Hepatocyte (in vitro differentiated cells): ENCODE measurements at regions not wholly inside any gene's neighbourhood (a gene's known extent, or its start where the extent isn't known, plus 50 kb on each side); places are given as distances from the start of the nearest gene placed in this dataset.

ENCODE experiments used
- DNase-seq: peaks from one replicate; pipeline ENCODE4 v3.0.0-alpha.2; 2016; ENCODE audit warnings: low spot score
- H2AFZ ChIP-seq: fragments of 200-600 bp; sonication (generic); 2 replicates; pipeline ENCODE4 v1.6.0; 2016; ENCODE audit warnings: antibody characterized with exemption, mild to moderate bottlenecking
- H3K27ac ChIP-seq: fragments of 200-600 bp; sonication (generic); 2 replicates; pipeline ENCODE4 v1.5.1; 2016; ENCODE audit warnings: mild to moderate bottlenecking
- H3K27me3 ChIP-seq: fragments of 200-600 bp; sonication (generic); 2 replicates; pipeline ENCODE4 v1.6.1; 2016
- H3K36me3 ChIP-seq: fragments of 200-600 bp; sonication (generic); replicated peaks from 2 replicates; pipeline ENCODE4 v1.5.1; 2016; ENCODE audit warnings: low read depth; ENCODE audit not compliant: insufficient read depth
- H3K4me1 ChIP-seq: fragments of 200-600 bp; sonication (generic); 2 replicates; pipeline ENCODE4 v1.5.1; 2016; ENCODE audit warnings: mild to moderate bottlenecking, moderate library complexity; ENCODE audit not compliant: insufficient read depth
- H3K4me2 ChIP-seq: fragments of 200-600 bp; sonication (generic); 2 replicates; pipeline ENCODE4 v1.6.0; 2016
- H3K4me3 ChIP-seq: fragments of 200-600 bp; sonication (generic); 2 replicates; pipeline ENCODE4 v1.5.1; 2016; ENCODE audit warnings: mild to moderate bottlenecking
- H3K79me2 ChIP-seq: fragments of 200-600 bp; sonication (generic); 2 replicates; pipeline ENCODE4 v1.6.0; 2017; ENCODE audit warnings: mild to moderate bottlenecking
- H3K9me2 ChIP-seq: fragments of 200-600 bp; sonication (generic); replicated peaks from 2 replicates; pipeline ENCODE4 v1.6.0; 2017; ENCODE audit warnings: mild to moderate bottlenecking; ENCODE audit not compliant: insufficient read depth
- H3K9me3 ChIP-seq: fragments of 200-600 bp; sonication (generic); 2 replicates; pipeline ENCODE4 v1.5.1; 2016; ENCODE audit warnings: low read depth, mild to moderate bottlenecking
- H4K20me1 ChIP-seq: fragments of 200-600 bp; sonication (generic); 2 replicates; pipeline ENCODE4 v1.6.0; 2016; ENCODE audit warnings: mild to moderate bottlenecking; ENCODE audit not compliant: insufficient read depth, poor library complexity, severe bottlenecking
- EZH2 ChIP-seq: fragments of 200-600 bp; sonication (generic); IDR thresholded peaks from 2 replicates; pipeline ENCODE4 v1.6.1; 2016; ENCODE audit warnings: antibody characterized with exemption, mild to moderate bottlenecking, borderline replicate concordance
- EZH2phosphoT487 ChIP-seq: fragments of 200-600 bp; sonication (generic); IDR thresholded peaks from one replicate; pipeline ENCODE4 v1.6.1; 2018; ENCODE audit warnings: antibody characterized with exemption, mild to moderate bottlenecking, low read depth, moderate library complexity; ENCODE audit not compliant: unreplicated experiment, severe bottlenecking
- WGBS: methylation state at CpG from one replicate; pipeline ENCODE4 v1.1.6; 2016; ENCODE audit warnings: low lambda C conversion rate; ENCODE audit errors: missing lambda C conversion rate; 5-methylcytosine and 5-hydroxymethylcytosine counted together
- TF ChIP-seq, protein P1 (sequence below): fragments of 200-600 bp; sonication (generic); IDR thresholded peaks from 2 replicates; pipeline ENCODE4 v1.5.1; 2016; ENCODE audit warnings: antibody characterized with exemption, mild to moderate bottlenecking; ENCODE audit not compliant: poor library complexity

DNA sequence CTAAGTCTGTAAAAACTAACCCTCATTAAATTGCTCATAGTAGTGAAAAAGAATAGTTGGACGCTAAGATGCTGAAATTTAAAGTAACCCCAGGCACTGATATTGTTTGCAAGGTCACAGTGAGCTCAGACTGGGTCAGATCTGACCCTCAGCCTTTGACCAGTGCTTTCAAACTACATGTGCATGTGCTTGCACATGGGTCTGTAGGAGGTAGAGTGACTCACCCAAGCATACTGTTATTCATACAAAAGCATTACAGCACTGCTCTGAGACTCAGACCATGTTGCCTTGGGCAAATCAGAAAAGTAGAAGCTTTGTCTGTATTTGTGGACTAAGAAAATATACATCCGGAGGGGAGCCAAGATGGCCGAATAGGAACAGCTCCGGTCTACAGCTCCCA, 326.4 kb upstream of the MARCKS start:
- Histone ChIP-seq H3K4me3 (no peak overlapping the region), H3K27ac (no peak overlapping the region), H3K4me1 (no peaks in the 10 kb centered on the region), H3K4me2 (no peak overlapping the region), H3K27me3 (no peaks in the 10 kb centered on the region), H3K9me3 (no peaks in the 10 kb centered on the region), H2AFZ (no peak overlapping the region), H4K20me1 (no peaks in the 10 kb centered on the region), H3K79me2 (no peaks in the 10 kb centered on the region), H3K9me2 (no peaks in the 10 kb centered on the region), H3K36me3 (no peaks in the 10 kb centered on the region)
- no peak for TF ChIP-seq EZH2phosphoT487
- no peak for TF ChIP-seq EZH2
- TF ChIP-seq, protein P1, sequence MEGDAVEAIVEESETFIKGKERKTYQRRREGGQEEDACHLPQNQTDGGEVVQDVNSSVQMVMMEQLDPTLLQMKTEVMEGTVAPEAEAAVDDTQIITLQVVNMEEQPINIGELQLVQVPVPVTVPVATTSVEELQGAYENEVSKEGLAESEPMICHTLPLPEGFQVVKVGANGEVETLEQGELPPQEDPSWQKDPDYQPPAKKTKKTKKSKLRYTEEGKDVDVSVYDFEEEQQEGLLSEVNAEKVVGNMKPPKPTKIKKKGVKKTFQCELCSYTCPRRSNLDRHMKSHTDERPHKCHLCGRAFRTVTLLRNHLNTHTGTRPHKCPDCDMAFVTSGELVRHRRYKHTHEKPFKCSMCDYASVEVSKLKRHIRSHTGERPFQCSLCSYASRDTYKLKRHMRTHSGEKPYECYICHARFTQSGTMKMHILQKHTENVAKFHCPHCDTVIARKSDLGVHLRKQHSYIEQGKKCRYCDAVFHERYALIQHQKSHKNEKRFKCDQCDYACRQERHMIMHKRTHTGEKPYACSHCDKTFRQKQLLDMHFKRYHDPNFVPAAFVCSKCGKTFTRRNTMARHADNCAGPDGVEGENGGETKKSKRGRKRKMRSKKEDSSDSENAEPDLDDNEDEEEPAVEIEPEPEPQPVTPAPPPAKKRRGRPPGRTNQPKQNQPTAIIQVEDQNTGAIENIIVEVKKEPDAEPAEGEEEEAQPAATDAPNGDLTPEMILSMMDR: no peak
- peak; percentile 6 for DNase-seq
- WGBS: 90% methylated on average over 4 of the region's 4 CpGs

DNA sequence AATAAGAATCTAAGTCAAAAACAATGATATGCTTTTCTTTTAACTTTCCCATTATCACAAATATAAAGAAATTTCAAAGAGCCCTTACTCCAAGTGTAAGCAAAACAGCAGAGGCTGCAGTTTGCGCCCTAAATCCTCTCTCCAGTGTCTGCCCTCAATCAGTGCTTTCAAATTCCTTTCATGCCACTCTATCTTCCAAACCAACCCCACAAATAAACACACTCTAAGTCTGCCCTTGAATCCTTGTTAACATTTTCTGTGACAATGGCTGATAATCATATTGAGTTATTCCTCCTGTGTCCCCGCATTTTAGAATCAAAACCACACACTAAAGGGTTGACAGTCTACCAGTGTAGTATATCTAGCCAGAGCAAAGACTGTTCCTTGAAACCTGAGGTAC, 317.9 kb upstream of the MARCKS start:
- no peaks in the 10 kb centered on the region for H3K79me2 ChIP-seq
- peak overlapping the region; percentile 66 for H3K4me2 ChIP-seq
- no peak for DNase-seq
- WGBS: 32% methylated on average over 2 of the region's 2 CpGs
- H3K27me3 ChIP-seq: no peaks in the 10 kb centered on the region
- no peaks in the 10 kb centered on the region for H3K9me3 ChIP-seq
- no peaks in the 10 kb centered on the region for H3K36me3 ChIP-seq
- peak overlapping the region; percentile 29 for H3K27ac ChIP-seq
- peaks cover 7% of the 10 kb centered on the region for H3K4me1 ChIP-seq
- no peak overlapping the region for H3K4me3 ChIP-seq
- H2AFZ ChIP-seq: peak overlapping the region; percentile 29
- H3K9me2 ChIP-seq: no peaks in the 10 kb centered on the region
- H4K20me1 ChIP-seq: no peaks in the 10 kb centered on the region
- TF ChIP-seq EZH2phosphoT487 (no peak), EZH2 (no peak)
- TF ChIP-seq, protein P1: no peak

DNA sequence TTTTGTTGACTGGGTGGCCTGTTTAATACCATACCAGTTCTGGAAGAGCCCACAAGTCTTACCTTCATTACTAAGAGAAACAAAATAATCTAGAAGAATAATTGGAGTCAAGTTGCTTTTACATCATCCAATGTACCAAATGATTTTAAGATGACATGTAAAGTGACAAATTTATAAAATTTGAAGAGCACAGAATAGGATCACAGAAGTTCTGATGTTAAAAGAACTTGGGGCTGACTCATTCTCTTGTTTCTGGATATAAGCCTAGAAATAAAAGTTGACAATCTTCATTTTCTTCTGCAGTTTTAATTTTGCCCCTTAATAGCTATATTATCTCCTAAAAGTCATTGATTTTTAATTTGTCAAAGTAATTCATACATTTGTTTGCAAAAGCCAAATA, 317.5 kb upstream of the MARCKS start:
- Histone ChIP-seq H3K4me2 (peak overlapping the region; percentile 66), H2AFZ (peak overlapping the region; percentile 29), H3K36me3 (no peaks in the 10 kb centered on the region)

More for the DNA sequence above, 317.5 kb upstream of the MARCKS start:
- Histone ChIP-seq H3K9me2 (no peaks in the 10 kb centered on the region), H3K4me3 (no peak overlapping the region), H3K27me3 (no peaks in the 10 kb centered on the region), H3K79me2 (no peaks in the 10 kb centered on the region), H3K9me3 (no peaks in the 10 kb centered on the region), H3K4me1 (peaks cover 7% of the 10 kb centered on the region), H3K27ac (peak overlapping the region; percentile 29), H4K20me1 (no peaks in the 10 kb centered on the region)
- no peak for TF ChIP-seq EZH2
- TF ChIP-seq, protein P1: no peak
- no peak for TF ChIP-seq EZH2phosphoT487
- DNase-seq: no peak
